Ishikawa (cell line): ENCODE measurements at regions not wholly inside any gene's neighbourhood (a gene's known extent, or its start where the extent isn't known, plus 50 kb on each side); places are given as distances from the start of the nearest gene placed in this dataset.

Source experiments
- CEBPB ChIP-seq: IDR thresholded peaks from 2 replicates; pipeline ENCODE4 v1.6.1; 2012
- CREB1 ChIP-seq: IDR thresholded peaks from 2 replicates; pipeline ENCODE4 v1.6.1; 2012; ENCODE audit warnings: low read depth
- EGR1 ChIP-seq: IDR thresholded peaks from 2 replicates; pipeline ENCODE4 v1.6.1; 2012
- EP300 ChIP-seq: IDR thresholded peaks from 2 replicates; pipeline ENCODE4 v1.6.1; 2012; ENCODE audit warnings: borderline replicate concordance
- FOXM1 ChIP-seq: IDR thresholded peaks from 2 replicates; pipeline ENCODE4 v1.6.1; 2012; ENCODE audit warnings: low read depth, borderline replicate concordance
- NFIC ChIP-seq: IDR thresholded peaks from 2 replicates; pipeline ENCODE4 v1.6.1; 2012
- RAD21 ChIP-seq: IDR thresholded peaks from 2 replicates; pipeline ENCODE4 v1.6.1; 2012; ENCODE audit warnings: low read depth
- TAF1 ChIP-seq: IDR thresholded peaks from 2 replicates; pipeline ENCODE4 v1.6.1; 2012; ENCODE audit warnings: low read depth, mild to moderate bottlenecking
- TCF12 ChIP-seq: IDR thresholded peaks from 2 replicates; pipeline ENCODE4 v1.6.1; 2012; ENCODE audit warnings: low read depth
- TEAD4 ChIP-seq: IDR thresholded peaks from 2 replicates; pipeline ENCODE4 v1.6.1; 2012
- YY1 ChIP-seq: IDR thresholded peaks from 2 replicates; pipeline ENCODE4 v1.6.1; 2012; ENCODE audit warnings: low read depth
- ZBTB7A ChIP-seq: IDR thresholded peaks from 2 replicates; pipeline ENCODE4 v1.6.1; 2012; ENCODE audit warnings: low read depth
- TF ChIP-seq, protein P1 (sequence below): IDR thresholded peaks from 2 replicates; pipeline ENCODE4 v1.6.1; 2012; ENCODE audit warnings: low read depth, mild to moderate bottlenecking
- TF ChIP-seq, protein P2 (sequence below): IDR thresholded peaks from 2 replicates; pipeline ENCODE4 v1.6.1; 2012
- TF ChIP-seq, protein P3 (sequence below): IDR thresholded peaks from 2 replicates; pipeline ENCODE4 v1.6.1; 2012

DNA sequence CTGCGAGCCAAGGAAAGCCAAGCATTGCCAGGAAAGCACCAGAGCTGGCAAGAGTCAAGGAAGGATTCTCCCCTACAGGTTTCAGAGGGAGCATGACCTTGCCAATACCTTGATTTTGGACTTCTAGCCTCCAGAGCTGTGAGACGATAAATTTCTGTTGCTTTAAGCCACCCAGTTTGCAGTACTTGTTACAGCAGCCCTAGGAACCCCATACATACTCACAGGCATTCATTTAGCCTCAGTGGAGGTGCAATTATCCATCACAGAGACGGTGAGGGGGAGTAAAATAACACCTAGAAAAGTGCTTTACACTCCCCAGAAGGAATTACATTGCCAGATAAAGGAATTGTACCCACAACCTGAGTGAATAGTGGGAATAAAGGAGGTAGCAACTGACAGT, 167.4 kb upstream of the NFIA start:
- TF ChIP-seq RAD21 (no peak), CREB1 (no peak), TAF1 (no peak), EP300 (no peak), YY1 (no peak), TCF12 (no peak), NFIC (no peak)
- TF ChIP-seq, protein P1, sequence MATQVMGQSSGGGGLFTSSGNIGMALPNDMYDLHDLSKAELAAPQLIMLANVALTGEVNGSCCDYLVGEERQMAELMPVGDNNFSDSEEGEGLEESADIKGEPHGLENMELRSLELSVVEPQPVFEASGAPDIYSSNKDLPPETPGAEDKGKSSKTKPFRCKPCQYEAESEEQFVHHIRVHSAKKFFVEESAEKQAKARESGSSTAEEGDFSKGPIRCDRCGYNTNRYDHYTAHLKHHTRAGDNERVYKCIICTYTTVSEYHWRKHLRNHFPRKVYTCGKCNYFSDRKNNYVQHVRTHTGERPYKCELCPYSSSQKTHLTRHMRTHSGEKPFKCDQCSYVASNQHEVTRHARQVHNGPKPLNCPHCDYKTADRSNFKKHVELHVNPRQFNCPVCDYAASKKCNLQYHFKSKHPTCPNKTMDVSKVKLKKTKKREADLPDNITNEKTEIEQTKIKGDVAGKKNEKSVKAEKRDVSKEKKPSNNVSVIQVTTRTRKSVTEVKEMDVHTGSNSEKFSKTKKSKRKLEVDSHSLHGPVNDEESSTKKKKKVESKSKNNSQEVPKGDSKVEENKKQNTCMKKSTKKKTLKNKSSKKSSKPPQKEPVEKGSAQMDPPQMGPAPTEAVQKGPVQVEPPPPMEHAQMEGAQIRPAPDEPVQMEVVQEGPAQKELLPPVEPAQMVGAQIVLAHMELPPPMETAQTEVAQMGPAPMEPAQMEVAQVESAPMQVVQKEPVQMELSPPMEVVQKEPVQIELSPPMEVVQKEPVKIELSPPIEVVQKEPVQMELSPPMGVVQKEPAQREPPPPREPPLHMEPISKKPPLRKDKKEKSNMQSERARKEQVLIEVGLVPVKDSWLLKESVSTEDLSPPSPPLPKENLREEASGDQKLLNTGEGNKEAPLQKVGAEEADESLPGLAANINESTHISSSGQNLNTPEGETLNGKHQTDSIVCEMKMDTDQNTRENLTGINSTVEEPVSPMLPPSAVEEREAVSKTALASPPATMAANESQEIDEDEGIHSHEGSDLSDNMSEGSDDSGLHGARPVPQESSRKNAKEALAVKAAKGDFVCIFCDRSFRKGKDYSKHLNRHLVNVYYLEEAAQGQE: no peak
- TF ChIP-seq, protein P2, sequence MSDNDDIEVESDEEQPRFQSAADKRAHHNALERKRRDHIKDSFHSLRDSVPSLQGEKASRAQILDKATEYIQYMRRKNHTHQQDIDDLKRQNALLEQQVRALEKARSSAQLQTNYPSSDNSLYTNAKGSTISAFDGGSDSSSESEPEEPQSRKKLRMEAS: no peak
- TF ChIP-seq, protein P3, sequence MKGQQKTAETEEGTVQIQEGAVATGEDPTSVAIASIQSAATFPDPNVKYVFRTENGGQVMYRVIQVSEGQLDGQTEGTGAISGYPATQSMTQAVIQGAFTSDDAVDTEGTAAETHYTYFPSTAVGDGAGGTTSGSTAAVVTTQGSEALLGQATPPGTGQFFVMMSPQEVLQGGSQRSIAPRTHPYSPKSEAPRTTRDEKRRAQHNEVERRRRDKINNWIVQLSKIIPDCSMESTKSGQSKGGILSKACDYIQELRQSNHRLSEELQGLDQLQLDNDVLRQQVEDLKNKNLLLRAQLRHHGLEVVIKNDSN: no peak

- no peak for TF ChIP-seq EP300
Observed at GRCh38 chr1:60913039-60913438, 169.3 kb upstream of the NFIA start.

GRCh38 chr1:60911966-60912697, 170.2 kb upstream of the NFIA start:
- TF ChIP-seq EP300 (no peak), TAF1 (no peak), TEAD4 (no peak), NFIC (no peak), YY1 (no peak), CREB1 (no peak), ZBTB7A (no peak), RAD21 (no peak), CEBPB (no peak), FOXM1 (no peak), TCF12 (no peak), EGR1 (no peak)
- TF ChIP-seq, protein P2: no peak
- TF ChIP-seq, protein P3: no peak
- TF ChIP-seq, protein P1: no peak

- TF ChIP-seq YY1: no peak
Observed at GRCh38 chr1:60908159-60908558, 174.2 kb upstream of the NFIA start.

- TF ChIP-seq TEAD4 (no peak), EGR1 (no peak), EP300 (no peak), RAD21 (no peak), YY1 (no peak), CEBPB (no peak), CREB1 (no peak), FOXM1 (no peak), NFIC (no peak), ZBTB7A (no peak), TCF12 (no peak), TAF1 (no peak)
- TF ChIP-seq, protein P2: no peak
- TF ChIP-seq, protein P1: no peak
- TF ChIP-seq, protein P3: no peak
Observed at GRCh38 chr1:60906526-60906925, 175.8 kb upstream of the NFIA start.
